ENCODE measurements at regions not wholly inside any gene's neighbourhood (a gene's known extent, or its start where the extent isn't known, plus 50 kb on each side); places are given as distances from the start of the nearest gene placed in this dataset.
"Not testable (repeated sequence)": the region's sequence is repeated elsewhere in the genome, so short reads cannot be mapped to it uniquely, and the experiment has no call there.

DNA sequence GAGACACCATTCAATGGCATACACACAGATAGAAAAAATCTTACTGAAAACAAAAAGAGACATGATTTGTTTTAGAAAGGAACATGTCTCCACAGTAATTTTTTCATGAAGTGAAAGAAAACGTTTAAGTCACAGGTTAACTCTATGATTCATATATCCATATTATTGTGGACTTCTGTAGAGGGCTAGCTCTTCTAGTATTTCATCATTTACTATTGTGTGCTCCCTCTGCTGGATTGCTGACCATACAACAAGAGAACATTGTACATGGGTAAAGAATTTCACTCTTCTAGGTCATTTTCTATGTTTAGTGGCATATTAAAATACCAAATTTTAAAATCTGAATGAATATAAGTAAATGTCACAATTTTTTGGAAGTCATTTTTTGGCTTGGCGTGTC is 91.8 kb upstream of the POU3F4 start:
- TF ChIP-seq, protein P1, sequence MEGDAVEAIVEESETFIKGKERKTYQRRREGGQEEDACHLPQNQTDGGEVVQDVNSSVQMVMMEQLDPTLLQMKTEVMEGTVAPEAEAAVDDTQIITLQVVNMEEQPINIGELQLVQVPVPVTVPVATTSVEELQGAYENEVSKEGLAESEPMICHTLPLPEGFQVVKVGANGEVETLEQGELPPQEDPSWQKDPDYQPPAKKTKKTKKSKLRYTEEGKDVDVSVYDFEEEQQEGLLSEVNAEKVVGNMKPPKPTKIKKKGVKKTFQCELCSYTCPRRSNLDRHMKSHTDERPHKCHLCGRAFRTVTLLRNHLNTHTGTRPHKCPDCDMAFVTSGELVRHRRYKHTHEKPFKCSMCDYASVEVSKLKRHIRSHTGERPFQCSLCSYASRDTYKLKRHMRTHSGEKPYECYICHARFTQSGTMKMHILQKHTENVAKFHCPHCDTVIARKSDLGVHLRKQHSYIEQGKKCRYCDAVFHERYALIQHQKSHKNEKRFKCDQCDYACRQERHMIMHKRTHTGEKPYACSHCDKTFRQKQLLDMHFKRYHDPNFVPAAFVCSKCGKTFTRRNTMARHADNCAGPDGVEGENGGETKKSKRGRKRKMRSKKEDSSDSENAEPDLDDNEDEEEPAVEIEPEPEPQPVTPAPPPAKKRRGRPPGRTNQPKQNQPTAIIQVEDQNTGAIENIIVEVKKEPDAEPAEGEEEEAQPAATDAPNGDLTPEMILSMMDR (IDR thresholded peaks at IDR 0.05; ENCODE audit: insufficient read depth, low read length, severe bottlenecking): no peak
- Histone ChIP-seq H3K36me3 (ENCODE audit: control insufficient read depth, insufficient read depth, low read length) (no peaks in the 10 kb centered on the region), H3K4me3 (ENCODE audit: low read depth, low read length) (no peak overlapping the region), H3K27me3 (ENCODE audit: control insufficient read depth, insufficient read depth, low read length) (no peaks in the 10 kb centered on the region)
- FAIRE-seq (no peak), DNase-seq (ENCODE audit: low read depth) (peak; percentile 17)

DNA sequence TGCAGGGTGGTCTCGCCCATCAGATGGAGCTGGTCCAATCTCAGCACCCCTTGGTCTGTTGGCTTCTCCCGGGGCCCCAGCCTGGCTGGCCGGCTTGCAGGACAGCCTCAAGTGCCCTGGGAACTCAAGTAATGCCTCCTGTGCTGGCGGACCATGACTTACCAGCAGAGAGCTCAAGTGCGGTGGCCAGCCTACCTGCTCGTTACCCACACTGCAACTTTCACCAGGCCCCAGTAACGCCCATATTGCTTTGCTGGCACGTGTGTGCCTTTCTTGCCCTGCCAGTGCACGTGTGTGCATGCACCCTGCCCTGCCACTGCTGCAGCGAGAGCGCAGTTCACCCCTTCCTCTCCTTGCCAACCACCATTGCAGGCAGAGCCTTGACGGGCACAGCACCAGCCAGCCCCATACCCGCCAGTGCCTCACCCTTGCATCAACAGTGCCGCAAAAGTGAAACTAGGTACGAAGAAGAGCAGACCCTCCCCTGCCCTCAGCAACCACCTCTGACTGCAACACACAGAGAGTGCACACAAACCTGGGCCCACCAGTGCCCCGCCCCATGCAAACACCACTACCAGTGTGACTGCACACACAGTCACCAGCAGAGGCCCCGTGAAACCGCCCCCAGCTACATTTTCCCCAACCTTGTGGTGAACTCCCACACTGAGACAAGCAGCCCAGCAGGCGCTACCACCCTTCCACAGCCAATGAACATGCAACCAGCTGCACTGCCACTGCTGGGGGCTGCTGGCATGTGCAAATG is 88.9 kb upstream of the POU3F4 start:
- no peak overlapping the region for H3K4me3 ChIP-seq (ENCODE audit: low read depth, low read length)
- no peaks in the 10 kb centered on the region for H3K36me3 ChIP-seq (ENCODE audit: control insufficient read depth, insufficient read depth, low read length)
- TF ChIP-seq, protein P1 (IDR thresholded peaks at IDR 0.05; ENCODE audit: insufficient read depth, low read length, severe bottlenecking): no peak
- DNase-seq (ENCODE audit: low read depth): no peak
- FAIRE-seq: no peak
- H3K27me3 ChIP-seq (ENCODE audit: control insufficient read depth, insufficient read depth, low read length): no peaks in the 10 kb centered on the region

DNA sequence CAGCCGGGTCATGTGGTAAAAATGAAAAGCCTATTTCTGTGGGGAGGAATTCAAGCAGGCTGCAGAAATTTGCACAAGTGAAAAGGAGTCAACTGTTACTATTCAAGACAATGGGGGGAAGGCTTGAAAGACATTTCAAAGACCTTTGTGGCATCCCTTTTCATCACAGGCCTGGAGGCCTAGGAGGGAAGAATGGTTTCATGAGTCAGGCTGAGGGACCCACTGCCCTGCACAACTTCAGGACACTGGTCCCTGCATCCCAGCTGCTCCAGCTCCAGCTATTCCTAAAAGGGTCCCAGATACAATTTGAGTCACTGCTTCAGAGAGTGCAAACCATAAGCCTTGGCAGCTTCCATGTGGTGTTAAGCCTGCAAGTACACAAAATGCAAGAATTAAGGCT is 85.3 kb upstream of the POU3F4 start:
- H3K4me3 ChIP-seq (ENCODE audit: low read depth, low read length): no peak overlapping the region
- H3K27me3 ChIP-seq (ENCODE audit: control insufficient read depth, insufficient read depth, low read length): no peaks in the 10 kb centered on the region
- no peaks in the 10 kb centered on the region for H3K36me3 ChIP-seq (ENCODE audit: control insufficient read depth, insufficient read depth, low read length)
- FAIRE-seq (no peak), DNase-seq (ENCODE audit: low read depth) (no peak)
- TF ChIP-seq, protein P1 (IDR thresholded peaks at IDR 0.05; ENCODE audit: insufficient read depth, low read length, severe bottlenecking): no peak

DNA sequence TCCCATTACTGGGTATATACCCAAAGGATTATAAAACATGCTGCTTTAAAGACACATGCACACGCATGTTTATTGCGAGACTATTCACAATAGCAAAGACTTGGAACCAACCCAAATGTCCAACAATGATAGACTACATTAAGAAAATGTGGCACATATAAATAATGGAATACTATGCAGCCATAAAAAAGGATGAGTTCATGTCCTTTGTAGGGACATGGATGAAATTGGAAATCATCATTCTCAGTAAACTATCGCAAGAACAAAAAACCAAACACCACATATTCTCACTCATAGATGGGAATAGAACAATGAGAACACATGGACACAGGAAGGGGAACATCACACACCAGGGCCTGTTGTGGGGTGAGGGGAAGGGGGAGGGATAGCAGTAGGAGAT is 65.5 kb upstream of the POU3F4 start:
- DNase-seq (ENCODE audit: low read depth); FAIRE-seq; H3K27me3 ChIP-seq (ENCODE audit: control insufficient read depth, insufficient read depth, low read length); H3K36me3 ChIP-seq (ENCODE audit: control insufficient read depth, insufficient read depth, low read length); H3K4me3 ChIP-seq (ENCODE audit: low read depth, low read length): not testable (repeated sequence)

DNA sequence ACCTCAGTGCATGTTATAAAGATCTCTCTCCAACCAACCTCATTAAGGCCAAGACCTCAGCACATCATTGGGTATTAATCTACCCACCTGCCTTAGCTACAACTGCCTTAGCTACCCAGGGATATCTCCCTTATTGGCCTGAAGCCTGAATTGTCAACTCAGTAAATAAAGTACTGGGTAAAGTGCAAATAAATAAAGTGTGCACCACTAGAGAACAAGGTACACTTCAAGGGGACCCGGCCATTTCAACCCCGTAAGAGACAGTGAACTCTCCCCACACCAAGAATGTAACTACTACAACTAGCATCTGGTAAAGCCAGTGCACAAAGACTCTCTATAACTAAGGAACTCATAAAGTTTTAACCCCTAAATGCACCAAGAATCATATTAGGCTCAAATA is 61.7 kb upstream of the POU3F4 start:
- Histone ChIP-seq H3K4me3 (ENCODE audit: low read depth, low read length) (no peak overlapping the region), H3K27me3 (ENCODE audit: control insufficient read depth, insufficient read depth, low read length) (no peaks in the 10 kb centered on the region), H3K36me3 (ENCODE audit: control insufficient read depth, insufficient read depth, low read length) (no peaks in the 10 kb centered on the region)
- DNase-seq (ENCODE audit: low read depth): no peak
- TF ChIP-seq, protein P1 (IDR thresholded peaks at IDR 0.05; ENCODE audit: insufficient read depth, low read length, severe bottlenecking): no peak
- FAIRE-seq: no peak

All from bronchial epithelial cell (primary cell).